ENCODE measurements at regions not wholly inside any gene's neighbourhood (a gene's known extent, or its start where the extent isn't known, plus 50 kb on each side); places are given as distances from the start of the nearest gene placed in this dataset.

- TF ChIP-seq MYC (IDR thresholded peaks at IDR 0.05; ENCODE audit: low read depth, low read length) = no peak
- peak; percentile 47 for TF ChIP-seq GATA2 (IDR thresholded peaks at IDR 0.05; ENCODE audit: insufficient read depth, insufficient read length, low read depth, low read length)
- dilution Hi-C loops (cut with MboI; ENCODE audit: extremely low pct_ligation_motif_present, low sequenced_read_pairs) = no loop called here
- Histone ChIP-seq H3K79me2 (ENCODE audit: control insufficient read depth, insufficient read depth, low read length) (no peaks in the 10 kb centered on the region), H3K9ac (replicated peaks; ENCODE audit: extremely low read depth, insufficient read depth, low read length) (peak overlapping the region; percentile 42), H3K9me3 (replicated peaks; ENCODE audit: control insufficient read depth, insufficient read depth, low read length) (no peaks in the 10 kb centered on the region), H3K36me3 (ENCODE audit: control insufficient read depth in 2 of 2, extremely low read depth in 1 of 2, insufficient read depth in 2 of 2, low read length in 2 of 2) (no peaks in the 10 kb centered on the region), H2AFZ (ENCODE audit: low read depth, low read length) (no peak overlapping the region), H3K4me2 (ENCODE audit: insufficient read depth, low read length) (no peak overlapping the region), H3K4me3 (replicated peaks in 1 of 3; ENCODE audit: insufficient read depth in 1 of 3, low read depth in 1 of 3, low read length in 3 of 3) (no peak overlapping the region), H3K27ac (ENCODE audit: insufficient read depth, low read depth, low read length) (peak overlapping the region; percentile 74), H4K20me1 (replicated peaks; ENCODE audit: control insufficient read depth, extremely low read depth, insufficient read depth, low read length) (no peaks in the 10 kb centered on the region), H3K9me1 (replicated peaks; ENCODE audit: control insufficient read depth, extremely low read depth, insufficient read depth, low read length) (no peaks in the 10 kb centered on the region), H3K27me3 (ENCODE audit: control insufficient read depth in 2 of 2, insufficient read depth in 2 of 2, low read length in 2 of 2) (no peaks in the 10 kb centered on the region), H3K4me1 (ENCODE audit: control insufficient read depth, extremely low read depth, insufficient read depth, low read length) (peaks cover 71% of the 10 kb centered on the region)
- intact Hi-C loops (cut with micrococcal nuclease) = loop anchor here (5.0 kb wide), 1 partner anchor 375 kb away; no protein-coding TSS in a partner anchor
- CTCF ChIA-PET = interaction anchor here (1.4 to 1.8 kb wide), 4 partner anchors 8 to 376 kb away, joined by 3 to 20 read pairs (median 6); no protein-coding TSS in a partner anchor
- DNase-seq (ENCODE audit: low read depth, low spot score) (no peak), FAIRE-seq (no peak)
- POLR2A ChIA-PET = interaction anchor here (1.3 to 1.7 kb wide), 3 partner anchors 172 to 373 kb away, joined by 6 to 10 read pairs (median 10); partner anchors contain the start of gene PRICKLE1
- no TSS peak for BruUV-seq (replicated peaks)
These were observed 372.8 kb upstream of the PRICKLE1 start for GRCh38 chr12:42962384-42962783.

- TF ChIP-seq GATA2 (IDR thresholded peaks at IDR 0.05; ENCODE audit: insufficient read depth, insufficient read length, low read depth, low read length) (peak; percentile 90), POLR2AphosphoS5 (IDR thresholded peaks at IDR 0.05; ENCODE audit: insufficient read depth, low read depth, low read length) (peak; percentile 96), POLR2A (IDR thresholded peaks at IDR 0.05; ENCODE audit: low read depth, low read length) (peak; percentile 81), EZH2 (IDR thresholded peaks at IDR 0.05; ENCODE audit: borderline replicate concordance, low read depth, low read length, severe bottlenecking) (no peak), FOS (IDR thresholded peaks at IDR 0.05; ENCODE audit: borderline replicate concordance, insufficient read depth, low read length) (peak; percentile 73), JUN (IDR thresholded peaks at IDR 0.05; ENCODE audit: borderline replicate concordance, insufficient read depth, insufficient read length, low read depth) (peak; percentile 94)
- Histone ChIP-seq H3K27ac (ENCODE audit: insufficient read depth, low read depth, low read length) (peak overlapping the region; percentile 81), H3K9me3 (replicated peaks; ENCODE audit: control insufficient read depth, insufficient read depth, low read length) (no peaks in the 10 kb centered on the region), H3K9ac (replicated peaks; ENCODE audit: extremely low read depth, insufficient read depth, low read length) (peak overlapping the region; percentile 42), H3K9me1 (replicated peaks; ENCODE audit: control insufficient read depth, extremely low read depth, insufficient read depth, low read length) (no peaks in the 10 kb centered on the region), H4K20me1 (replicated peaks; ENCODE audit: control insufficient read depth, extremely low read depth, insufficient read depth, low read length) (no peaks in the 10 kb centered on the region), H3K4me3 (replicated peaks in 1 of 3; ENCODE audit: insufficient read depth in 1 of 3, low read depth in 1 of 3, low read length in 3 of 3) (no peak overlapping the region), H3K4me1 (ENCODE audit: control insufficient read depth, extremely low read depth, insufficient read depth, low read length) (peaks cover 72% of the 10 kb centered on the region), H3K27me3 (ENCODE audit: control insufficient read depth in 2 of 2, insufficient read depth in 2 of 2, low read length in 2 of 2) (no peaks in the 10 kb centered on the region), H3K79me2 (ENCODE audit: control insufficient read depth, insufficient read depth, low read length) (no peaks in the 10 kb centered on the region), H2AFZ (ENCODE audit: low read depth, low read length) (no peak overlapping the region), H3K36me3 (ENCODE audit: control insufficient read depth in 2 of 2, extremely low read depth in 1 of 2, insufficient read depth in 2 of 2, low read length in 2 of 2) (no peaks in the 10 kb centered on the region), H3K4me2 (ENCODE audit: insufficient read depth, low read length) (peak overlapping the region; percentile 20)
- DNase-seq (ENCODE audit: low read depth, low spot score) = peak; percentile 89
- dilution Hi-C loops (cut with MboI; ENCODE audit: extremely low pct_ligation_motif_present, low sequenced_read_pairs) = no loop called here
- ChIA-PET CTCF (interaction anchor here (0.9 to 1.8 kb wide), 13 partner anchors 9 to 478 kb away, joined by 3 to 20 read pairs (median 6); no protein-coding TSS in a partner anchor), POLR2A (interaction anchor here (0.8 to 1.7 kb wide), 7 partner anchors 171 to 478 kb away, joined by 3 to 10 read pairs (median 6); partner anchors contain the start of gene PRICKLE1)
- no TSS peak for BruUV-seq (replicated peaks)
- peak; percentile 81 for FAIRE-seq
- intact Hi-C loops (cut with micrococcal nuclease) = loop anchor here (1.0 to 5.0 kb wide), 9 partner anchors 8 to 479 kb away; no protein-coding TSS in a partner anchor
These were observed 371.8 kb upstream of the PRICKLE1 start for GRCh38 chr12:42961395-42961794.

All from endothelial cell of umbilical vein (primary cell).